GM12865 (cell line): ENCODE measurements at regions not wholly inside any gene's neighbourhood (a gene's known extent, or its start where the extent isn't known, plus 50 kb on each side); places are given as distances from the start of the nearest gene placed in this dataset.
"Not testable (repeated sequence)": the region's sequence is repeated elsewhere in the genome, so short reads cannot be mapped to it uniquely, and the experiment has no call there.

ENCODE experiments used
- DNase-seq: peaks from one replicate; pipeline ENCODE4 v3.0.0; 2010; ENCODE audit warnings: low read depth
- H3K4me3 ChIP-seq: 2 replicates; pipeline ENCODE4 v1.5.1; 2011; ENCODE audit warnings: mild to moderate bottlenecking, low read depth, low read length, control low read depth
- CTCF ChIP-seq: IDR thresholded peaks from 2 replicates; pipeline ENCODE4 v1.5.1; 2011; ENCODE audit warnings: low read length, control low read depth, low read depth, inconsistent platforms; ENCODE audit not compliant: insufficient read depth; ENCODE audit errors: missing control alignments

- TF ChIP-seq CTCF, result no peak
- DNase-seq, result no peak
- no peak overlapping the region for H3K4me3 ChIP-seq
Observed at GRCh38 chr10:26355241-26355640, 82.9 kb upstream of the APBB1IP start.

GRCh38 chr10:26357203-26357602, 80.9 kb upstream of the APBB1IP start:
- TF ChIP-seq CTCF, result no peak
- peak; percentile 54 for DNase-seq

GRCh38 chr10:26358071-26358470, 80.1 kb upstream of the APBB1IP start:
- no peak overlapping the region for H3K4me3 ChIP-seq
- no peak for DNase-seq
- no peak for TF ChIP-seq CTCF

More at GRCh38 chr10:26357203-26357602, 80.9 kb upstream of the APBB1IP start:
- H3K4me3 ChIP-seq, result no peak overlapping the region

GRCh38 chr10:26359670-26360069, 78.5 kb upstream of the APBB1IP start:
- no peak for DNase-seq
- H3K4me3 ChIP-seq, result no peak overlapping the region
- no peak for TF ChIP-seq CTCF

GRCh38 chr10:26361351-26361750, 76.8 kb upstream of the APBB1IP start:
- H3K4me3 ChIP-seq, result no peak overlapping the region
- no peak for TF ChIP-seq CTCF
- no peak for DNase-seq

GRCh38 chr10:26361971-26362370, 76.2 kb upstream of the APBB1IP start:
- H3K4me3 ChIP-seq, result no peak overlapping the region
- TF ChIP-seq CTCF, result no peak
- DNase-seq, result no peak

- H3K4me3 ChIP-seq, result no peak overlapping the region
- TF ChIP-seq CTCF, result no peak
- DNase-seq, result no peak
Observed at GRCh38 chr10:26365681-26366358, 72.3 kb upstream of the APBB1IP start.

GRCh38 chr10:26367035-26367434, 71.1 kb upstream of the APBB1IP start:
- not testable (repeated sequence) for DNase-seq, H3K4me3 ChIP-seq
